ENCODE measurements at regions not wholly inside any gene's neighbourhood (a gene's known extent, or its start where the extent isn't known, plus 50 kb on each side); places are given as distances from the start of the nearest gene placed in this dataset.

- no peak for DNase-seq
These were observed 699.3 kb upstream of the WWC1 start for GRCh38 chr5:167592114-167592513.

GRCh38 chr5:167593329-167594060 lies 698.0 kb upstream of the WWC1 start:
- no peak for DNase-seq

GRCh38 chr5:167594061-167594435 lies 697.4 kb upstream of the WWC1 start:
- DNase-seq: no peak

GRCh38 chr5:167594750-167595149 lies 696.7 kb upstream of the WWC1 start:
- DNase-seq: no peak

GRCh38 chr5:167595196-167595595 lies 696.2 kb upstream of the WWC1 start:
- DNase-seq: no peak

- peak in 1 of 56 donors; percentile 1 for DNase-seq
These were observed 693.3 kb upstream of the WWC1 start for GRCh38 chr5:167598166-167598565.

- DNase-seq: no peak
These were observed 689.4 kb upstream of the WWC1 start for GRCh38 chr5:167602067-167602466.

GRCh38 chr5:167603135-167603534 lies 688.3 kb upstream of the WWC1 start:
- DNase-seq: no peak

GRCh38 chr5:167608390-167609272 lies 682.8 kb upstream of the WWC1 start:
- DNase-seq: no peak

GRCh38 chr5:167614294-167615021 lies 677.0 kb upstream of the WWC1 start:
- no peak for DNase-seq

- no peak for DNase-seq
These were observed 675.2 kb upstream of the WWC1 start for GRCh38 chr5:167616043-167616890.

GRCh38 chr5:167623354-167623753 lies 668.1 kb upstream of the WWC1 start:
- DNase-seq: no peak

GRCh38 chr5:167624053-167624452 lies 667.4 kb upstream of the WWC1 start:
- DNase-seq: no peak

- DNase-seq: no peak
These were observed 664.9 kb upstream of the WWC1 start for GRCh38 chr5:167626341-167627123.

- DNase-seq: no peak
These were observed 661.8 kb upstream of the WWC1 start for GRCh38 chr5:167629634-167630033.

- DNase-seq: no peak
These were observed 660.3 kb upstream of the WWC1 start for GRCh38 chr5:167631191-167631590.

GRCh38 chr5:167633114-167633513 lies 658.3 kb upstream of the WWC1 start:
- DNase-seq: no peak

GRCh38 chr5:167633931-167634341 lies 657.5 kb upstream of the WWC1 start:
- no peak for DNase-seq

- no peak for DNase-seq
These were observed 657.0 kb upstream of the WWC1 start for GRCh38 chr5:167634432-167634831.

- no peak for DNase-seq
These were observed 652.6 kb upstream of the WWC1 start for GRCh38 chr5:167638816-167639215.

Data from amygdala (tissue), 56 donors.